ENCODE measurements at regions not wholly inside any gene's neighbourhood (a gene's known extent, or its start where the extent isn't known, plus 50 kb on each side); places are given as distances from the start of the nearest gene placed in this dataset.

GRCh38 chr5:5685737-5686136 is 263.3 kb downstream of the ICE1 start:
- intact Hi-C loops (cut with DNase I) = no loop called here
- Histone ChIP-seq H3K27me3 (no peaks in the 10 kb centered on the region), H3K4me3 (no peak overlapping the region), H3K9me3 (no peaks in the 10 kb centered on the region), H3K4me1 (no peaks in the 10 kb centered on the region), H3K36me3 (no peaks in the 10 kb centered on the region), H3K27ac (no peak overlapping the region)
- no peak for DNase-seq
- TF ChIP-seq POLR2A (IDR thresholded peaks at IDR 0.05) (no peak), EP300 (IDR thresholded peaks at IDR 0.05) (no peak), POLR2AphosphoS5 (IDR thresholded peaks at IDR 0.05) (no peak), CTCF (IDR thresholded peaks at IDR 0.05) (no peak)
- 80 to 89% methylated on average over 3 of the region's 3 CpGs for whole genome bisulfite sequencing, 2 donors

- no peak for DNase-seq
- Histone ChIP-seq H3K4me3 (no peak overlapping the region), H3K36me3 (no peaks in the 10 kb centered on the region), H3K27ac (no peak overlapping the region), H3K4me1 (no peaks in the 10 kb centered on the region), H3K27me3 (no peaks in the 10 kb centered on the region), H3K9me3 (no peaks in the 10 kb centered on the region)
- no peak for TF ChIP-seq CTCF (IDR thresholded peaks at IDR 0.05)
- TF ChIP-seq EP300 (IDR thresholded peaks at IDR 0.05) = no peak
- TF ChIP-seq POLR2A (IDR thresholded peaks at IDR 0.05) = no peak
- no peak for TF ChIP-seq POLR2AphosphoS5 (IDR thresholded peaks at IDR 0.05)
- intact Hi-C loops (cut with DNase I) = no loop called here
- 96 to 98% methylated on average over 2 of the region's 2 CpGs for WGBS, 2 donors
These were observed 260.7 kb downstream of the ICE1 start for GRCh38 chr5:5683174-5683573.

- H3K27ac ChIP-seq = no peak overlapping the region
- WGBS, 2 donors = 59 to 65% methylated on average over 4 of the region's 4 CpGs
- DNase-seq = no peak
These were observed 256.4 kb downstream of the ICE1 start for GRCh38 chr5:5678909-5679308.

GRCh38 chr5:5677738-5678137 is 255.3 kb downstream of the ICE1 start:
- Histone ChIP-seq H3K4me3 (no peak overlapping the region), H3K9me3 (no peaks in the 10 kb centered on the region), H3K36me3 (no peaks in the 10 kb centered on the region), H3K27ac (no peak overlapping the region), H3K27me3 (no peaks in the 10 kb centered on the region), H3K4me1 (no peaks in the 10 kb centered on the region)
- TF ChIP-seq EP300 (IDR thresholded peaks at IDR 0.05) (no peak), CTCF (IDR thresholded peaks at IDR 0.05) (no peak), POLR2AphosphoS5 (IDR thresholded peaks at IDR 0.05) (no peak), POLR2A (IDR thresholded peaks at IDR 0.05) (no peak)
- intact Hi-C loops (cut with DNase I) = no loop called here
- 88 to 91% methylated on average over 2 of the region's 2 CpGs for WGBS, 2 donors
- DNase-seq = no peak

More at GRCh38 chr5:5678909-5679308, 256.4 kb downstream of the ICE1 start:
- TF ChIP-seq POLR2AphosphoS5 (IDR thresholded peaks at IDR 0.05) (peak in 1 of 4 donors; percentile 8), CTCF (IDR thresholded peaks at IDR 0.05) (no peak), POLR2A (IDR thresholded peaks at IDR 0.05) (no peak), EP300 (IDR thresholded peaks at IDR 0.05) (no peak)
- Histone ChIP-seq H3K4me1 (no peaks in the 10 kb centered on the region), H3K27me3 (no peaks in the 10 kb centered on the region), H3K36me3 (no peaks in the 10 kb centered on the region), H3K4me3 (no peak overlapping the region), H3K9me3 (no peaks in the 10 kb centered on the region)
- intact Hi-C loops (cut with DNase I) = no loop called here

- TF ChIP-seq EP300 (IDR thresholded peaks at IDR 0.05) (no peak), POLR2AphosphoS5 (IDR thresholded peaks at IDR 0.05) (peak in 1 of 4 donors; percentile 42)
- H3K9me3 ChIP-seq = no peaks in the 10 kb centered on the region
- H3K4me1 ChIP-seq = no peaks in the 10 kb centered on the region
- DNase-seq = no peak
- H3K27ac ChIP-seq = no peak overlapping the region
- WGBS, 2 donors = 76 to 79% methylated on average over 3 of the region's 3 CpGs
- no peaks in the 10 kb centered on the region for H3K27me3 ChIP-seq
- H3K4me3 ChIP-seq = no peak overlapping the region
- H3K36me3 ChIP-seq = no peaks in the 10 kb centered on the region
- intact Hi-C loops (cut with DNase I) = no loop called here
These were observed 253.7 kb downstream of the ICE1 start for GRCh38 chr5:5676218-5676617.

Measured in sigmoid colon (tissue), 6 donors.